ENCODE measurements at regions not wholly inside any gene's neighbourhood (a gene's known extent, or its start where the extent isn't known, plus 50 kb on each side); places are given as distances from the start of the nearest gene placed in this dataset.

- ATAC-seq (no peak), DNase-seq (ENCODE audit: low spot score) (no peak)
- Histone ChIP-seq H3K9me2 (ENCODE audit: insufficient read depth) (no peaks in the 10 kb centered on the region), H3K4me3 (no peak overlapping the region), H3K27ac (ENCODE audit: low read depth) (no peak overlapping the region), H3K79me2 (replicated peaks; ENCODE audit: insufficient read depth) (no peaks in the 10 kb centered on the region), H3K27me3 (ENCODE audit: insufficient read depth) (no peaks in the 10 kb centered on the region), H3K4me2 (no peak overlapping the region), H3F3A (replicated peaks; ENCODE audit: low read depth) (no peaks in the 10 kb centered on the region), H3K4me1 (ENCODE audit: insufficient read depth) (no peaks in the 10 kb centered on the region), H4K20me1 (replicated peaks; ENCODE audit: insufficient read depth) (no peaks in the 10 kb centered on the region), H2AFZ (no peak overlapping the region), H3K36me3 (ENCODE audit: insufficient read depth) (no peaks in the 10 kb centered on the region)
- no peak overlapping the region for H3K27ac Mint-ChIP-seq
- H3K4me1 Mint-ChIP-seq = no peaks in the 10 kb centered on the region; the same call in 2 of the 3 replicates
- H3K9me3 Mint-ChIP-seq = peaks cover 12% of the 10 kb centered on the region
- TF ChIP-seq ZNF331 (CRISPR knock-in tag; IDR thresholded peaks at IDR 0.05; ENCODE audit: low read depth) = no peak
- TF ChIP-seq CTCF (conservative IDR thresholded peaks at IDR 0.05; ENCODE audit: low read depth in 2 of 2) = no peak
- no peak for TF ChIP-seq EZH2phosphoT487 (IDR thresholded peaks at IDR 0.05; ENCODE audit: unreplicated experiment)
- no peak for TF ChIP-seq CREB1 (CRISPR knock-in tag; IDR thresholded peaks at IDR 0.05; ENCODE audit: low read depth)
- no peak for TF ChIP-seq ZNF114 (CRISPR knock-in tag; IDR thresholded peaks at IDR 0.05)
- TF ChIP-seq REST (IDR thresholded peaks at IDR 0.05; ENCODE audit: unreplicated experiment) = no peak
- TF ChIP-seq ZNF462 (CRISPR knock-in tag; IDR thresholded peaks at IDR 0.05) = no peak
- TF ChIP-seq ETS1 (IDR thresholded peaks at IDR 0.05) = no peak
- no peak for TF ChIP-seq JUNB (IDR thresholded peaks at IDR 0.05; ENCODE audit: unreplicated experiment)
- TF ChIP-seq EZH2 (IDR thresholded peaks at IDR 0.05; ENCODE audit: low read depth, unreplicated experiment) = no peak
- no peak for TF ChIP-seq NANOG (IDR thresholded peaks at IDR 0.05; ENCODE audit: borderline replicate concordance)
- TF ChIP-seq POLR2AphosphoS5 (IDR thresholded peaks at IDR 0.05; ENCODE audit: low read depth) = no peak
- TF ChIP-seq STAT1 (IDR thresholded peaks at IDR 0.05; ENCODE audit: unreplicated experiment) = no peak
- H3K27me3 Mint-ChIP-seq (ENCODE audit: insufficient read depth, low read depth, poor library complexity) = peaks cover 20% of the 10 kb centered on the region
- peaks cover 9% of the 10 kb centered on the region; the same call in 1 of the 3 replicates for H3K36me3 Mint-ChIP-seq (ENCODE audit: low read depth)
- H3K4me3 Mint-ChIP-seq = no peak overlapping the region
Measured at GRCh38 chr7:155396661-155397060, 61.3 kb upstream of the EN2 start.

Measured in GM23338 (cell line).